ENCODE measurements at regions not wholly inside any gene's neighbourhood (a gene's known extent, or its start where the extent isn't known, plus 50 kb on each side); places are given as distances from the start of the nearest gene placed in this dataset.

GRCh38 chr10:121296881-121297585, 301.2 kb downstream of the FGFR2 start:
- no peak for DNase-seq (ENCODE audit: insufficient read length, low spot score)
- no peak for TF ChIP-seq CTCF (IDR thresholded peaks at IDR 0.05; ENCODE audit: insufficient read depth, missing control alignments)
- FAIRE-seq = no peak

- TF ChIP-seq CTCF (IDR thresholded peaks at IDR 0.05; ENCODE audit: insufficient read depth, missing control alignments) = no peak
- DNase-seq (ENCODE audit: insufficient read length, low spot score) (no peak), FAIRE-seq (no peak)
These were observed 297.5 kb downstream of the FGFR2 start for GRCh38 chr10:121300723-121301122.

GRCh38 chr10:121302541-121303180, 295.6 kb downstream of the FGFR2 start:
- FAIRE-seq = no peak
- no peak for TF ChIP-seq CTCF (IDR thresholded peaks at IDR 0.05; ENCODE audit: insufficient read depth, missing control alignments)
- DNase-seq (ENCODE audit: insufficient read length, low spot score) = no peak

- DNase-seq (ENCODE audit: insufficient read length, low spot score) = no peak
- no peak for FAIRE-seq
These were observed 294.9 kb downstream of the FGFR2 start for GRCh38 chr10:121303287-121303890.

GRCh38 chr10:121305066-121305465, 293.2 kb downstream of the FGFR2 start:
- DNase-seq (ENCODE audit: insufficient read length, low spot score) (no peak), FAIRE-seq (no peak)
- TF ChIP-seq CTCF (IDR thresholded peaks at IDR 0.05; ENCODE audit: insufficient read depth, missing control alignments) = no peak

More at GRCh38 chr10:121303287-121303890, 294.9 kb downstream of the FGFR2 start:
- no peak for TF ChIP-seq CTCF (IDR thresholded peaks at IDR 0.05; ENCODE audit: insufficient read depth, missing control alignments)

GRCh38 chr10:121306159-121306673, 292.0 kb downstream of the FGFR2 start:
- FAIRE-seq (no peak), DNase-seq (ENCODE audit: insufficient read length, low spot score) (no peak)
- TF ChIP-seq CTCF (IDR thresholded peaks at IDR 0.05; ENCODE audit: insufficient read depth, missing control alignments) = no peak
